Omental fat pad (tissue), 3 donors: ENCODE measurements at regions not wholly inside any gene's neighbourhood (a gene's known extent, or its start where the extent isn't known, plus 50 kb on each side); places are given as distances from the start of the nearest gene placed in this dataset.

ENCODE experiments used
- ATAC-seq: fragments of 150-250 bp; one replicate; pipeline ENCODE4 v1.9.1; 2016; ENCODE audit warnings: mild to moderate bottlenecking, moderate library complexity; ENCODE audit not compliant: low FRiP score
- DNase-seq: peaks from one replicate; pipeline ENCODE4 v3.0.0-alpha.2; 2019; ENCODE audit warnings: low spot score
- CTCF ChIP-seq, 3 donors: fragments of 450-650 bp; IDR thresholded peaks; one replicate each; pipeline ENCODE4 v1.5.1; 2016 to 2017; ENCODE audit warnings: antibody characterized with exemption in 3 of 3, mild to moderate bottlenecking in 3 of 3, moderate library complexity in 2 of 3

- no peak for DNase-seq
- no peak for TF ChIP-seq CTCF (IDR thresholded peaks at IDR 0.05)
- ATAC-seq = no peak
Measured at GRCh38 chrX:42930071-42930470, 152.1 kb upstream of the PPP1R2C start.

- DNase-seq (no peak), ATAC-seq (no peak)
- TF ChIP-seq CTCF (IDR thresholded peaks at IDR 0.05) = no peak
Measured at GRCh38 chrX:42930951-42931350, 153.0 kb upstream of the PPP1R2C start.

- ATAC-seq (no peak), DNase-seq (no peak)
- no peak for TF ChIP-seq CTCF (IDR thresholded peaks at IDR 0.05)
Measured at GRCh38 chrX:42933187-42933586, 155.2 kb upstream of the PPP1R2C start.

GRCh38 chrX:42934020-42934726 is 156.2 kb upstream of the PPP1R2C start:
- DNase-seq (no peak), ATAC-seq (no peak)
- no peak for TF ChIP-seq CTCF (IDR thresholded peaks at IDR 0.05)

- ATAC-seq = no peak
- TF ChIP-seq CTCF (IDR thresholded peaks at IDR 0.05) = no peak
- DNase-seq = no peak
Measured at GRCh38 chrX:42941671-42942070, 163.7 kb upstream of the PPP1R2C start.

- no peak for DNase-seq
- ATAC-seq = no peak
- no peak for TF ChIP-seq CTCF (IDR thresholded peaks at IDR 0.05)
Measured at GRCh38 chrX:42943051-42943974, 165.3 kb upstream of the PPP1R2C start.
